Fibroblast of villous mesenchyme (primary cell): ENCODE measurements at regions not wholly inside any gene's neighbourhood (a gene's known extent, or its start where the extent isn't known, plus 50 kb on each side); places are given as distances from the start of the nearest gene placed in this dataset.

Experiments used
- DNase-seq: peaks from one replicate; pipeline ENCODE4 v3.0.0-alpha.2; 2010; ENCODE audit warnings: low read depth
- H3K4me3 ChIP-seq: 2 replicates; pipeline ENCODE4 v1.5.1; 2011; ENCODE audit warnings: low read depth, mild to moderate bottlenecking, low read length
- TF ChIP-seq, protein P1 (sequence below): IDR thresholded peaks from 2 replicates; pipeline ENCODE4 v1.5.1; 2012; ENCODE audit warnings: low read depth, mild to moderate bottlenecking, low read length; ENCODE audit not compliant: insufficient read depth

DNA sequence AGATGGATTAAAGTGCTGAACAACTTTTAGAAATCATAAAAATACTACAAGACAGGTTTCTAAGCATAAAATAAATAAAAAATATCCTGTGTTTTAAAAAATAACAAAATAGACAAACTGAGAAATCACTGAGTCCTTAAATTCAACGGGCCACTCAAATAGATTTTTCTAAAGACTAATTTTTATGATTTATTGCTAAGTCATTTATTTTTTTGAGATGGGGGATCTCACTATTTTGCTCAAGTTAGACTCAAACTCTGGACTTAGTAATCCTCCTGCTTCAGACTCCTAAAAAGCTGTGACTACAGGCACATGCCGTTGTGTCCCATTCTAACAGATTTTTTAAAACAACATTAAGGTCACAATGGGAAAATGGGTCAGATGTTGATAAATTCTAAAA lies 121.0 kb upstream of the THSD7A start:
- no peak overlapping the region for H3K4me3 ChIP-seq
- DNase-seq: no peak
- TF ChIP-seq, protein P1, sequence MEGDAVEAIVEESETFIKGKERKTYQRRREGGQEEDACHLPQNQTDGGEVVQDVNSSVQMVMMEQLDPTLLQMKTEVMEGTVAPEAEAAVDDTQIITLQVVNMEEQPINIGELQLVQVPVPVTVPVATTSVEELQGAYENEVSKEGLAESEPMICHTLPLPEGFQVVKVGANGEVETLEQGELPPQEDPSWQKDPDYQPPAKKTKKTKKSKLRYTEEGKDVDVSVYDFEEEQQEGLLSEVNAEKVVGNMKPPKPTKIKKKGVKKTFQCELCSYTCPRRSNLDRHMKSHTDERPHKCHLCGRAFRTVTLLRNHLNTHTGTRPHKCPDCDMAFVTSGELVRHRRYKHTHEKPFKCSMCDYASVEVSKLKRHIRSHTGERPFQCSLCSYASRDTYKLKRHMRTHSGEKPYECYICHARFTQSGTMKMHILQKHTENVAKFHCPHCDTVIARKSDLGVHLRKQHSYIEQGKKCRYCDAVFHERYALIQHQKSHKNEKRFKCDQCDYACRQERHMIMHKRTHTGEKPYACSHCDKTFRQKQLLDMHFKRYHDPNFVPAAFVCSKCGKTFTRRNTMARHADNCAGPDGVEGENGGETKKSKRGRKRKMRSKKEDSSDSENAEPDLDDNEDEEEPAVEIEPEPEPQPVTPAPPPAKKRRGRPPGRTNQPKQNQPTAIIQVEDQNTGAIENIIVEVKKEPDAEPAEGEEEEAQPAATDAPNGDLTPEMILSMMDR: no peak

DNA sequence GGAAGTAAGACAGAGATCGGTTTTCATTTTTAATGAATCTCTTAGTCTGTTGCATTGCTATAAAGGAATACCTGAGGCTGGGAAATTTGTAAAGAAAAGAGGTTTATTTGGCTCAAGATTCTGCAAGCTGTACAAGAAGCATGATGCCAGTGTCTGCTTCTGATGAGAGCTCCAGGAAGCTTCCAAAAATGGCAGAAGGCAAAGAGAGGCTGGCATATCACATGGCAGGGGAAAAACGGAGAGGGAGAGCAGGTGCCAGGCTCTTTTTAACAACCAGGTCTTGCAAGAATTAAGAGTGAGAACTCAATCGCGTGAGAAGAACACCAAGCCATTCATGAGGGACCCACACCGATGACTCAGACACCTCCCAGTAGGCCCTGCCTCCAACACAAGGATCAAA lies 125.0 kb upstream of the THSD7A start:
- TF ChIP-seq, protein P1: no peak
- no peak for DNase-seq
- no peak overlapping the region for H3K4me3 ChIP-seq

DNA sequence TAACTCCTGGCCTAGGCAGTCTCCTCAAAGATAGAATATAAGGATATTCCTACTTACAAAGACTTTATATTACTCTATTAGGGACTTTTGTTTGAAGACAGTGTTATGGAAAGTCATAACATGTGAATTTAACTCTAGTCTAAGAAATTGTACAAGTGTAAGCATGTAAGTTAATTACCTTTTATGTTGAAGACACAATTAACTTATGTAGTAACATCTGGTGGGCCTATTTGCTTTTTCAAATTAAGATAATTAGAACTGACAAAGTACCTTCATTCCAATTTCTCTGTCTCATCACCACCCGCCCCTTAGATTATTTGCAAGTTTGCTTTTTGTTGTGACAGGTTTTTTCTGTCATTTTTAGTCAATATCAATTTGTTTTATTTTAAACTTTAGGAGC lies 126.0 kb upstream of the THSD7A start:
- no peak overlapping the region for H3K4me3 ChIP-seq
- TF ChIP-seq, protein P1: no peak
- DNase-seq: no peak

DNA sequence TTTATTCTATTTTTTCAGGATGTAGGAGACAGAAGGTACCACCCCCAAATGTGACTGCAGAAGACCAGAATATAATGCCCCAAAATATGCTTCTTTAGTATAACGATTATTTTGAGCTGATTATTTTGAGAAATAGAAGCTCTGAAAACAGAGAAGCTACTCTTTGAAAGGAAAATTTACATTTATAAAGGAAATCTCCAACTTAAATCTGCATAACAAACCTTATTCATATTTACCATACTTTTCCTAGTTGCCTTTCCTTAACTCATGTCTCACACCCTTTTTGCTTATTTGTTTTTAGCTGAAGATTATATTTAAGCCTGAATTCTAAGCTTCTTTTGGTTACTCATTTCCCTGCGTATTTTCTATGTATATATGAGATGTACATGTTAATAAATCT lies 127.1 kb upstream of the THSD7A start:
- no peak overlapping the region for H3K4me3 ChIP-seq
- DNase-seq: no peak
- TF ChIP-seq, protein P1: no peak

DNA sequence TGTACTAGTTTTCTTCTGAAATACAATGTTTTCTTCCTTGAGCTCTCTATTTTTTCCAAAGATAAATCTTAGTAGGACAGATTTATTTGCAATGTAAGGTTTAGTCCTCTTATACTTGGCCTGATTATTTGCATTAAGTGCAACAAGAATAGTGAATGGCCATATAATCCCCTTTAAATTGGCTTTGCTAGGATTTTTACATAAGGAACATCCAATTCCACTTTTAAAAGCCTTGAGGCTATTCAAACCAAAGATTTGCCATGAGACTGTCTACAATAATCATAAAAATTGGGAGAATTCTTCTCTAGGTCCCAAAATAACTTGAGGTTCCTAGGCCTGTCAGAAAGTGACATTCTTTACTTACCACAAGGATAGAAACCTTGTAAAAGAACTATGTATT lies 128.6 kb upstream of the THSD7A start:
- TF ChIP-seq, protein P1: no peak
- DNase-seq: no peak
- H3K4me3 ChIP-seq: no peak overlapping the region

DNA sequence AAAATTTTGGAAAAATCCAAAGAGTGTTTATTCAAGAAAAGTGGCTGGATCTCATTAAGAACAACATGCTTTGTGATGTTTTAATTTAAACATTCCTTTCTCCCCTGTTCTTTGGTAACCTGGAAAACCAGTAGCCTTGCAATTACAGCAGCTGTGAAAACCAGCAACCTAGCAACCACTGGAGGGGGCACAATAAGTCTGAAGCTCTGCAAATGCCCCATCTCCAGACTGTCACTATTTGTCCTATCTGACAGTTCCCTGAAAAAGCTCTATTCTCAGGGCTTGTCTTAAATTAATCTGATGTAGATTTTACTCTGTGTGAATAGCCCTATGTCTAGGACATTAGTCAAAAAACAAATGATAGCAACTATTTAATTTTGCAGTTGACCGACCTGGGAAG lies 137.6 kb upstream of the THSD7A start:
- TF ChIP-seq, protein P1: no peak
- DNase-seq: no peak
- H3K4me3 ChIP-seq: no peak overlapping the region

DNA sequence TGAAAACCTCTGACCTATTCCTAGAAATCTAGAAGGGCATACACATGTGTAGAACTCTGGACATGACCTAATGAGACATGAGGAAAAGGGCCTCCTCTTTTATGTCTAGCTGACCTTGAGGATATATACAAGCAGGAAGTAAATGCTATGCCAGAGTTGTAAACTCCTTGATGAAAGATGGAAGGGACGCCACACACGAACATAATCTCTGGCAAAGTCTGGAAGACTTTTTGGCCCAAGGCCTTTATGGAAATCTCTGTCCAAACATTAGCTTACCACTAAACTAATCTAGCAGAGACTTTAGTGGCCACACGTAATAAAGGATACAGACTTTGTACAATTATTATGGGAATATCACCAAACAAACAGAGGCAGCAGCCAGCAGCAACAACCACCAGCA lies 138.1 kb upstream of the THSD7A start:
- DNase-seq: no peak
- TF ChIP-seq, protein P1: no peak
- no peak overlapping the region for H3K4me3 ChIP-seq
